Prostate gland (tissue), 2 donors: ENCODE measurements at regions not wholly inside any gene's neighbourhood (a gene's known extent, or its start where the extent isn't known, plus 50 kb on each side); places are given as distances from the start of the nearest gene placed in this dataset.

ENCODE experiments used
- DNase-seq: peaks from one replicate; pipeline ENCODE4 v3.0.0-alpha.2; 2019; ENCODE audit warnings: low spot score
- H3K27ac ChIP-seq, 2 donors: fragments of 200-600 bp; sonication (generic); 2 replicates each; pipeline ENCODE4 v1.5.1; 2017 to 2019
- H3K27me3 ChIP-seq: fragments of 200-600 bp; sonication (generic); replicated peaks from 2 replicates; pipeline ENCODE4 v1.5.1; 2019; ENCODE audit not compliant: insufficient read depth
- H3K36me3 ChIP-seq, 2 donors: fragments of 200-600 bp; sonication (generic); 1 replicate in 1 of 2; 2 replicates in 1 of 2; pipeline versions ENCODE4 v1.5.1 to v1.8.1; 2017 to 2019
- H3K4me1 ChIP-seq: fragments of 200-600 bp; sonication (generic); replicated peaks from 2 replicates; pipeline ENCODE4 v1.5.1; 2019
- H3K4me3 ChIP-seq, 2 donors: fragments of 200-600 bp; sonication (generic); 2 replicates each; pipeline ENCODE4 v1.5.1; 2017 to 2019
- H3K9me3 ChIP-seq: fragments of 200-600 bp; sonication (generic); 2 replicates; pipeline ENCODE4 v1.5.1; 2017
- POLR2A ChIP-seq: fragments of 450-650 bp; IDR thresholded peaks from one replicate; pipeline ENCODE4 v1.6.1; 2016; ENCODE audit warnings: antibody characterized with exemption, mild to moderate bottlenecking
- POLR2AphosphoS5 ChIP-seq: sonication (generic); formaldehyde crosslinking; IDR thresholded peaks from one replicate; pipeline ENCODE4 v1.6.1; 2017; ENCODE audit warnings: antibody characterized with exemption
- WGBS: methylation state at CpG from one replicate; pipeline ENCODE4 v1.1.5; 2018; 5-methylcytosine and 5-hydroxymethylcytosine counted together
- intact Hi-C: fragments of 100-400 bp; cut with DNase I; formaldehyde crosslinking; loops from one replicate; pipeline ENCODE4 v1.14.2; 2022
- TF ChIP-seq, protein P1 (sequence below), 4 experiments: fragments of 200-600 bp in 2 of 4; fragments of 450-650 bp in 2 of 4; sonication (generic) in 2 of 4; IDR thresholded peaks; 1 replicate in 3 of 4; 2 replicates in 1 of 4; pipeline ENCODE4 v1.5.1; 2016 to 2019; ENCODE audit warnings: antibody characterized with exemption in 4 of 4, mild to moderate bottlenecking in 2 of 4, moderate library complexity in 2 of 4

DNA sequence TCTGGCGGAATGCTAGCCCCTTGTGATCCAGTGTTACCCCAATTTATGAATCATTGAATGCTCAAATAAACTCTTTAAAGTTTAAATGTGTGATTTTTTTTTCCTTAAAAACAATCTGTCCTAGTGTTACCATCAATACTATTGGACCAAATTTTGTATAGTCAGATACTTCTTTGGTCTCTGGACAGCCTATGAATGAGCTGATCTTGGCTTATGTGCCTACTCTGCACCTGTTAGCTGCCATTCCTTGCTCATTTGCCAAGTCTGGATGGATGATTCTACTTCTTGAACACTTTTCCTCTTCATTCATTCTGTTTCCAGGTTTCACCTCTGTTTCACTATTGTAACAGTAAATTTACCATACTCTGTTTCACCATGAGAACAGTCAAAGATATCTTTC is 226.5 kb upstream of the ZBED5 start:
- TF ChIP-seq POLR2A (no peak), POLR2AphosphoS5 (no peak)
- TF ChIP-seq, protein P1, sequence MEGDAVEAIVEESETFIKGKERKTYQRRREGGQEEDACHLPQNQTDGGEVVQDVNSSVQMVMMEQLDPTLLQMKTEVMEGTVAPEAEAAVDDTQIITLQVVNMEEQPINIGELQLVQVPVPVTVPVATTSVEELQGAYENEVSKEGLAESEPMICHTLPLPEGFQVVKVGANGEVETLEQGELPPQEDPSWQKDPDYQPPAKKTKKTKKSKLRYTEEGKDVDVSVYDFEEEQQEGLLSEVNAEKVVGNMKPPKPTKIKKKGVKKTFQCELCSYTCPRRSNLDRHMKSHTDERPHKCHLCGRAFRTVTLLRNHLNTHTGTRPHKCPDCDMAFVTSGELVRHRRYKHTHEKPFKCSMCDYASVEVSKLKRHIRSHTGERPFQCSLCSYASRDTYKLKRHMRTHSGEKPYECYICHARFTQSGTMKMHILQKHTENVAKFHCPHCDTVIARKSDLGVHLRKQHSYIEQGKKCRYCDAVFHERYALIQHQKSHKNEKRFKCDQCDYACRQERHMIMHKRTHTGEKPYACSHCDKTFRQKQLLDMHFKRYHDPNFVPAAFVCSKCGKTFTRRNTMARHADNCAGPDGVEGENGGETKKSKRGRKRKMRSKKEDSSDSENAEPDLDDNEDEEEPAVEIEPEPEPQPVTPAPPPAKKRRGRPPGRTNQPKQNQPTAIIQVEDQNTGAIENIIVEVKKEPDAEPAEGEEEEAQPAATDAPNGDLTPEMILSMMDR (IDR thresholded peaks at IDR 0.05): no peak
- Histone ChIP-seq H3K36me3 (no peaks in the 10 kb centered on the region), H3K27me3 (no peaks in the 10 kb centered on the region), H3K4me3 (no peak overlapping the region), H3K4me1 (no peaks in the 10 kb centered on the region), H3K27ac (no peak overlapping the region), H3K9me3 (no peaks in the 10 kb centered on the region)
- intact Hi-C loops: no loop called here
- 87% methylated on average over 1 of the region's 1 CpG for WGBS
- no peak for DNase-seq

DNA sequence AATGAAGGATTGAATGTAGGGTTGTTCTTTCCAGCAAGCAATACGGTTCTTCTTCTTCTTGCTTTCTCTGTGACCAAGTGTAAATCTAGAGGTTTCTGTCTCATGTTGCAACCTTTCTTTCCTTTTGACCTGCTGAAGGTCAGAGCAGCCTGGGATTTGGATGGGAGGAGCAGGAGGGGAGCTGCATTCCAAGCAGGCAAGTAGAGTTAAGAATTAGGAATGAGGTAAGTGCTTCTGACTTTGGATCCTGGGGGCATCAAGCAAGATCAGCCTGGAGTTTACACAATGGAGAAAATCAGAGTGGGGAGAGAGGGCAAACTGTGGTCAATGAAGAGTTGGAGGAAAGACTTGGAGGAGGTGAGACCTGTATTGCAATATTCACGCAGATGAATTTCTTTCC is 225.6 kb upstream of the ZBED5 start:
- H3K4me1 ChIP-seq: no peaks in the 10 kb centered on the region
- no peaks in the 10 kb centered on the region for H3K9me3 ChIP-seq
- H3K4me3 ChIP-seq: no peak overlapping the region
- intact Hi-C loops: no loop called here
- no peak for DNase-seq
- H3K36me3 ChIP-seq: no peaks in the 10 kb centered on the region
- H3K27ac ChIP-seq: no peak overlapping the region
- TF ChIP-seq, protein P1 (IDR thresholded peaks at IDR 0.05): no peak
- no peak for TF ChIP-seq POLR2AphosphoS5
- TF ChIP-seq POLR2A: no peak
- no peaks in the 10 kb centered on the region for H3K27me3 ChIP-seq
- 95% methylated on average over 2 of the region's 2 CpGs for WGBS

DNA sequence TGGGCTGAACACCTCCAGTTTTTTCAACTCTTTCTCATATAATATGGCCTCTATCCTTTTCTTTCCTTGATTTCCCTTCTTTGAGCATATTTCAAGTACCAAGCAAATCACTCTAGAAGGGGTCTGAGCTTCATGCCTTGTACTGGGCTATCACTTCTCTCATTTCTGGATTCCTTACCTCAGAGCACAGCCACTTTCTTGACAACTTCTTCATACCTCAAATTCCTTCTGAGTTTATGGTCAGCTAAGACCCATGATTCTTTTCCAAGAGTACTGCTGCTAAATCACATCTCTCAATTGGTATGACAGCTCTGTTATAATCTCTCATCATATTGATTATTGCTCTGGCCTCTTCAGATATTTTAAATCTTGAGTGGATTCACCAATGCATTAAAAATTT is 224.8 kb upstream of the ZBED5 start:
- Histone ChIP-seq H3K9me3 (no peaks in the 10 kb centered on the region), H3K27ac (no peak overlapping the region), H3K36me3 (no peaks in the 10 kb centered on the region), H3K4me3 (no peak overlapping the region), H3K27me3 (no peaks in the 10 kb centered on the region), H3K4me1 (no peaks in the 10 kb centered on the region)
- intact Hi-C loops: no loop called here
- DNase-seq: no peak
- TF ChIP-seq POLR2A (no peak), POLR2AphosphoS5 (no peak)
- TF ChIP-seq, protein P1 (IDR thresholded peaks at IDR 0.05): no peak

DNA sequence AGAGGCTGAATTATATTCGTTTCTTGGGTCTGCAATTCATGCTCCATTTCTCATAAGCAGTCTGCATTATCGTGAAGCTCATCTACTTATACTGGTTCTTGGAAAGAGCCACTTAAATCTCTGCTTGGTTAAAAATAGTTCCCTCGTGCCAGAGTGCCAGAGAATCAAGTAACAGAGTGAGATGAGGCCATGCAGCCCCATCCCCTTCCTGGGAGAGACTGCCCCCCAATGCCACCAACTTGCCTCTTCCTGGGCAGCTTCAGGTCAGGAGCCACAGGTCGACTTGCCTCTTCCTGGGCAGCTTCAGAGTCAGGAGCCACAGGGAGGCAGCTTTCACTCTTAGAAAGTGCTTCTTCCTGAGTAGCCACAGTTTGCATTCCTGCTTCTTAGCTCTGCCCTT is 223.9 kb upstream of the ZBED5 start:
- WGBS: 28% methylated on average over 4 of the region's 4 CpGs
- H3K4me3 ChIP-seq: no peak overlapping the region
- no peaks in the 10 kb centered on the region for H3K4me1 ChIP-seq

DNA sequence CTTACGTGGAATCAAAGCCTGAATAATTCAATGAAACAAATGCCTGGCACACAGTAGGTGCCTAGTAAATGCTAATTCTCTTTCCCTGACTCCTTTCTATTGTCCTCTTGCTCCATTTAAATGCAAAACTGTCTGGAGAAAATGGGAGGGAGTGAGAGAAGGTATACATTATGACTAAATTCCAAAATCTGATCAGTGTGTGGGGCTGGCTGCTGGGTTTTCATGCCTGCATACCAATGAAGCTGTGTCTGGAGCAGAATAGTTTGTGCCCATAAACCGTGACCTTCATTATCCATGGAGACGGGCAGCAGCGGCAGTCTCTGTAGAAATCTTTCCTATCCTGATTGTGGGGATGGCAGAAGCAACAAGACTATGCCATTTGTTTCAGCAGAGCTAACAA is 223.4 kb upstream of the ZBED5 start:
- WGBS: 67% methylated on average over 4 of the region's 4 CpGs

More for the DNA sequence above, 223.9 kb upstream of the ZBED5 start:
- TF ChIP-seq POLR2A (no peak), POLR2AphosphoS5 (no peak)
- TF ChIP-seq, protein P1 (IDR thresholded peaks at IDR 0.05): no peak
- H3K27me3 ChIP-seq: no peaks in the 10 kb centered on the region
- no peak for DNase-seq
- no peak overlapping the region for H3K27ac ChIP-seq
- no peaks in the 10 kb centered on the region for H3K36me3 ChIP-seq
- H3K9me3 ChIP-seq: no peaks in the 10 kb centered on the region
- intact Hi-C loops: no loop called here

More for the DNA sequence above, 223.4 kb upstream of the ZBED5 start:
- intact Hi-C loops: no loop called here
- DNase-seq: no peak
- H3K4me3 ChIP-seq: no peak overlapping the region
- no peak overlapping the region for H3K27ac ChIP-seq
- no peaks in the 10 kb centered on the region for H3K9me3 ChIP-seq
- TF ChIP-seq POLR2A (no peak), POLR2AphosphoS5 (no peak)
- TF ChIP-seq, protein P1 (IDR thresholded peaks at IDR 0.05): no peak
- no peaks in the 10 kb centered on the region for H3K4me1 ChIP-seq
- H3K36me3 ChIP-seq: no peaks in the 10 kb centered on the region
- H3K27me3 ChIP-seq: no peaks in the 10 kb centered on the region
